ENCODE measurements at regions not wholly inside any gene's neighbourhood (a gene's known extent, or its start where the extent isn't known, plus 50 kb on each side); places are given as distances from the start of the nearest gene placed in this dataset.

DNA sequence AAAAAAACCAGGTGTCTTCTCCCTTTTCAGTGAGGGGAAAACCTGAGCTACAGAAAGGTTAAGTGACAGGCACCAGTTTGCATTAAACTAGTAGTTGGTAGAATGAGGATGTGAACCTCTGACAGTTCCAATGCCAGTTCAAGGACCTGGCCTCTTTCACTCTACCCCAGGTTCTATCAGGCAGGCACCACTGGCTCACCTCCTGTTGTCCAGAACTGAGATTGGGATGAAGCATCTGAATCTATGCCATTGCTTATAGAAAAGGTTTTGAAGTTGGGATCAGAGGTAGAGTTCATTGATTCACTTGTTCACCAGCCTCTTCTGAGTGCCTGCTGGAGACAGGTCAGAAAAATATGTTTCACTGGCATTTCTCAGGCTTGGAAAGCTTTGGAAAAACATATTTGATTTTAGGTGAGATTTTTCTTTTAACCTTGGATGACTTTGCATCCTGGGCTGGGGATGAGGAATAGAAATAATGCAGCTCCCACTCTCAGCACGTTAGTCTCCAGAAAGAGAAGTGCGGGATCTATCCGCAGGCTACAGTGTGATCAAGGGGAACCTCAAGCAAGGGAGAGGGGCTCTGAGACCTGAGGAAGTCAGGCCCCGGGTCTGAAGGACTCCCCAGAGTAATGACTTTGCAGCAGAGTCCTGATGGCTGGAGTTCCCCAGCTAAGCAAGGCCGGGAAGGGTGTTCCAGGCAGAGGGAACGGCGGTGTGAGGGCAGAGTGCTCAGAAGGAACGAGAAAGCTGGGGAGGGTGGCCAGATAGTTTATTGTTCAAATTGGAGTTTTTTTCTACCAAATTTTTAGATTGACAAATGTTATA lies 250.3 kb downstream of the MYCN start:
- H3K9ac ChIP-seq (ENCODE audit: low read depth, low read length, poor library complexity, severe bottlenecking) = no peak overlapping the region
- no peak overlapping the region for H3K4me3 ChIP-seq (ENCODE audit: low read length, poor library complexity, severe bottlenecking)
- H3K27me3 ChIP-seq (ENCODE audit: insufficient read depth, low read length, poor library complexity, severe bottlenecking) = no peaks in the 10 kb centered on the region
- no peaks in the 10 kb centered on the region for H3K9me2 ChIP-seq (replicated peaks; ENCODE audit: low read depth, low read length)
- H3K4me2 ChIP-seq (ENCODE audit: low read depth, low read length, poor library complexity, severe bottlenecking) = no peak overlapping the region
- TF ChIP-seq CTCF (conservative IDR thresholded peaks at IDR 0.05; ENCODE audit: low read length) = no peak
- no peak for TF ChIP-seq EZH2phosphoT487 (IDR thresholded peaks at IDR 0.05; ENCODE audit: borderline replicate concordance)
- H2AFZ ChIP-seq (ENCODE audit: low read length) = no peak overlapping the region
- H3F3A ChIP-seq (ENCODE audit: low read depth) = no peaks in the 10 kb centered on the region
- H3K36me3 ChIP-seq (ENCODE audit: insufficient read depth, low read length) = no peaks in the 10 kb centered on the region
- H3K79me2 ChIP-seq (ENCODE audit: insufficient read depth, low read length) = no peaks in the 10 kb centered on the region
- no peaks in the 10 kb centered on the region for H3K9me3 ChIP-seq (ENCODE audit: insufficient read depth, low read depth, low read length)
- no peaks in the 10 kb centered on the region for H4K20me1 ChIP-seq (ENCODE audit: insufficient read depth, low read length, poor library complexity, severe bottlenecking)
- H3K4me1 ChIP-seq (ENCODE audit: insufficient read depth, low read length, poor library complexity, severe bottlenecking) = no peaks in the 10 kb centered on the region

DNA sequence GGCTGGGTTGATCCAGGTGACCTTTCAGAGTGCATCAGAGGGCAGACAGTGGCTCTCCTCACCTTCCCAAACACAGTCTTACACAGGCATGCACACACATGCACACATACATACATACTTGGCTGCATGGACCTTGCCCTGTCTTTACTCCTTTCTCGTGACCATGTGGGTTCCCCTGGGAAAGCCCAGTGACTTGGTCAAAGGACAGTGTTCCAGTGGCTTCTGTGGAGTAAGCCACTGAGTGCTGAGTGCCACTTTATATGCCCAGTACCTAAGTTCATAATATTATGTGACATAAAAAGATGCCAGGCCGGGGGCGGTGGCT lies 249.4 kb downstream of the MYCN start:
- TF ChIP-seq CTCF (conservative IDR thresholded peaks at IDR 0.05; ENCODE audit: low read length) (no peak), EZH2phosphoT487 (IDR thresholded peaks at IDR 0.05; ENCODE audit: borderline replicate concordance) (no peak)
- H3K9ac ChIP-seq (ENCODE audit: low read depth, low read length, poor library complexity, severe bottlenecking) = no peak overlapping the region

DNA sequence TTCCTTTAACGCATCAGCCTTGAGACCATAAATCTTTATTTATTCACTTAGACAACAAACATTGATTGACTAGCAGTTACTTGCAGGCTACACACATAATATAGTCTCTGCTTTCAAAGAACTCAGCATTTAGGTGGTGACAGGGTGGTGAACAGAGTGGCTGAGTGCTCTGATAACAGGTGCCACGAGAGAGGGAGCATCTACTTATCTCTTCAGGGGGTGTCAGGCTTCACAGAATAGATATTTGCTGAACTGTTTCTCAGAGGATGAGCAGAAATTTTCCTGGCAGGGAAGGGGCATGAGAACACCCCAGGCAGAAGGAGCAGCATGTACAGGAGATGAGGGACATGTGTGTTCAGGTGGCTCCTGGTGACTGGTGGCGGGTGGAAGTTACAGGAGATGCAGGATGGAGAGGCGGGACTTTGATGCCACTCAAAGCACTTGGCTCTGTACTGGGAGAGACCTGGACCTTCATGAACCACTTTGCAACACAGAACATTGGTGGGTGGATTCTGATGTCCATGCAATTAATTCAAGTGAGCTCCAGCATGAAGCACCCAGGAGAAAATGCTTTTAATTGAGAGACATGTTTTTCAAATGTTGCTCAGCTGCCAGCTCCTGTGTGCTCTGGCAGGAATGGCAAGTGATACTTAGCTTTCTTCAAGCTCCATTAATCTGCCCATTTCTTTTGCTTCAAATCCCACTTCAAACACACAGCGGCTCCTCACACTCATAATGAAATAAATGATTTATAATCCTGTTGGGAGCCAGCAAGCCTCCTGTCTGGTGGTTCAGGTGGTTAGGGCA lies 248.9 kb downstream of the MYCN start:
- Histone ChIP-seq H3K27me3 (ENCODE audit: insufficient read depth, low read length, poor library complexity, severe bottlenecking) (no peaks in the 10 kb centered on the region), H4K20me1 (ENCODE audit: insufficient read depth, low read length, poor library complexity, severe bottlenecking) (no peaks in the 10 kb centered on the region), H3K9me2 (replicated peaks; ENCODE audit: low read depth, low read length) (no peaks in the 10 kb centered on the region), H3K9me3 (ENCODE audit: insufficient read depth, low read depth, low read length) (no peaks in the 10 kb centered on the region), H3K9ac (ENCODE audit: low read depth, low read length, poor library complexity, severe bottlenecking) (no peak overlapping the region), H2AFZ (ENCODE audit: low read length) (no peak overlapping the region), H3K4me3 (ENCODE audit: low read length, poor library complexity, severe bottlenecking) (no peak overlapping the region), H3F3A (ENCODE audit: low read depth) (no peaks in the 10 kb centered on the region), H3K79me2 (ENCODE audit: insufficient read depth, low read length) (no peaks in the 10 kb centered on the region), H3K4me1 (ENCODE audit: insufficient read depth, low read length, poor library complexity, severe bottlenecking) (no peaks in the 10 kb centered on the region), H3K4me2 (ENCODE audit: low read depth, low read length, poor library complexity, severe bottlenecking) (no peak overlapping the region), H3K36me3 (ENCODE audit: insufficient read depth, low read length) (no peaks in the 10 kb centered on the region)
- TF ChIP-seq CTCF (conservative IDR thresholded peaks at IDR 0.05; ENCODE audit: low read length) = no peak
- TF ChIP-seq EZH2phosphoT487 (IDR thresholded peaks at IDR 0.05; ENCODE audit: borderline replicate concordance) = no peak

More for the DNA sequence above, 249.4 kb downstream of the MYCN start:
- Histone ChIP-seq H3K4me1 (ENCODE audit: insufficient read depth, low read length, poor library complexity, severe bottlenecking) (no peaks in the 10 kb centered on the region), H3K4me3 (ENCODE audit: low read length, poor library complexity, severe bottlenecking) (no peak overlapping the region), H3K36me3 (ENCODE audit: insufficient read depth, low read length) (no peaks in the 10 kb centered on the region), H2AFZ (ENCODE audit: low read length) (no peak overlapping the region), H3K9me2 (replicated peaks; ENCODE audit: low read depth, low read length) (no peaks in the 10 kb centered on the region), H3K27me3 (ENCODE audit: insufficient read depth, low read length, poor library complexity, severe bottlenecking) (no peaks in the 10 kb centered on the region), H3F3A (ENCODE audit: low read depth) (no peaks in the 10 kb centered on the region), H3K79me2 (ENCODE audit: insufficient read depth, low read length) (no peaks in the 10 kb centered on the region), H4K20me1 (ENCODE audit: insufficient read depth, low read length, poor library complexity, severe bottlenecking) (no peaks in the 10 kb centered on the region), H3K9me3 (ENCODE audit: insufficient read depth, low read depth, low read length) (no peaks in the 10 kb centered on the region), H3K4me2 (ENCODE audit: low read depth, low read length, poor library complexity, severe bottlenecking) (no peak overlapping the region)
